Panc1 (cell line): ENCODE measurements at regions not wholly inside any gene's neighbourhood (a gene's known extent, or its start where the extent isn't known, plus 50 kb on each side); places are given as distances from the start of the nearest gene placed in this dataset.

Source experiments
- ATAC-seq: fragments of 200-7000 bp; cut with Tn5 transposase; 2 replicates; pipeline ENCODE4 v1.9.1; 2020; ENCODE audit warnings: mild to moderate bottlenecking, moderate library complexity
- BruUV-seq: library from RNA; stranded (reverse); fragments of 400-500 nt; replicated peaks from 2 replicates; lab custom pipeline; 2021; lab: Mats Ljungman, UMichigan
- CTCF ChIA-PET: fragments of 300-600 bp; sonication (Branson Sonifier 250); formaldehyde crosslinking; loops from one replicate; lab custom pipeline; 2022; ENCODE audit warnings: antibody characterized with exemption; lab: Charles Lee
- POLR2A ChIA-PET: fragments of 300-600 bp; sonication (Branson Sonifier 250); formaldehyde crosslinking; loops from one replicate; lab custom pipeline; 2022; ENCODE audit warnings: antibody characterized with exemption; lab: Charles Lee
- DNase-seq: peaks from one replicate; pipeline ENCODE4 v3.0.0-alpha.2; 2010; ENCODE audit warnings: low read depth, low spot score
- H3K27ac ChIP-seq: 2 replicates; pipeline ENCODE4 v1.5.1; 2011; ENCODE audit warnings: mild to moderate bottlenecking, low read length, inconsistent platforms
- H3K27me3 ChIP-seq: fragments of 200-500 bp; sonication (Bioruptor generic); 2 replicates; pipeline ENCODE4 v1.6.0; 2014; ENCODE audit warnings: low read length, inconsistent platforms; ENCODE audit not compliant: control insufficient read depth, insufficient read depth
- H3K36me3 ChIP-seq: fragments of 200-500 bp; sonication (Bioruptor generic); 2 replicates; pipeline ENCODE4 v1.5.1; 2014; ENCODE audit warnings: inconsistent platforms, mild to moderate bottlenecking, low read length, moderate library complexity; ENCODE audit not compliant: control insufficient read depth, insufficient read depth
- H3K4me1 ChIP-seq: 2 replicates; pipeline ENCODE4 v1.5.1; 2011; ENCODE audit warnings: inconsistent platforms, mild to moderate bottlenecking, low read length, moderate library complexity; ENCODE audit not compliant: control insufficient read depth, insufficient read depth
- H3K4me3 ChIP-seq, 2 experiments: 2 replicates each; pipeline ENCODE4 v1.5.1; 2011 to 2012; ENCODE audit warnings: low read depth in 2 of 2, low read length in 2 of 2, mild to moderate bottlenecking in 2 of 2, inconsistent platforms in 1 of 2, moderate library complexity in 1 of 2
- H3K9me3 ChIP-seq: fragments of 200-500 bp; sonication (Bioruptor generic); 2 replicates; pipeline ENCODE4 v1.5.1; 2014; ENCODE audit warnings: low read depth, mild to moderate bottlenecking, inconsistent platforms, low read length, moderate library complexity; ENCODE audit not compliant: control insufficient read depth, insufficient read depth
- CTCF ChIP-seq: fragments of 450-650 bp; IDR thresholded peaks from 2 replicates; pipeline ENCODE4 v1.5.1; 2017; ENCODE audit warnings: mild to moderate bottlenecking
- POLR2AphosphoS5 ChIP-seq: IDR thresholded peaks from 2 replicates; pipeline ENCODE4 v1.6.1; 2012; ENCODE audit warnings: mild to moderate bottlenecking, low read depth, low read length, moderate library complexity
- REST ChIP-seq, 2 experiments: IDR thresholded peaks; 2 replicates each; pipeline ENCODE4 v1.6.1; 2011 to 2012; ENCODE audit warnings: low read depth in 2 of 2, control low read depth in 1 of 2, low read length in 1 of 2, mild to moderate bottlenecking in 1 of 2, moderate library complexity in 1 of 2; ENCODE audit not compliant: insufficient read depth in 1 of 2
- SIN3A ChIP-seq: IDR thresholded peaks from 2 replicates; pipeline ENCODE4 v1.6.1; 2012; ENCODE audit warnings: low read depth, mild to moderate bottlenecking, low read length, moderate library complexity, borderline replicate concordance; ENCODE audit not compliant: insufficient read depth
- TCF7L2 ChIP-seq: IDR thresholded peaks from 2 replicates; pipeline ENCODE4 v1.6.1; 2011; ENCODE audit warnings: mild to moderate bottlenecking, low read depth, low read length, inconsistent platforms
- in situ Hi-C: cut with HindIII; loops from 2 replicates; pipeline ENCODE4 v1.10.0; 2016; ENCODE audit warnings: low sequenced_read_pairs, low pct_unique_long_range_greater_than_20kb
- intact Hi-C: fragments of 100-400 bp; cut with micrococcal nuclease; formaldehyde crosslinking; loops from one replicate; pipeline ENCODE4 v1.10.0; 2022; ENCODE audit not compliant: unreplicated experiment

DNA sequence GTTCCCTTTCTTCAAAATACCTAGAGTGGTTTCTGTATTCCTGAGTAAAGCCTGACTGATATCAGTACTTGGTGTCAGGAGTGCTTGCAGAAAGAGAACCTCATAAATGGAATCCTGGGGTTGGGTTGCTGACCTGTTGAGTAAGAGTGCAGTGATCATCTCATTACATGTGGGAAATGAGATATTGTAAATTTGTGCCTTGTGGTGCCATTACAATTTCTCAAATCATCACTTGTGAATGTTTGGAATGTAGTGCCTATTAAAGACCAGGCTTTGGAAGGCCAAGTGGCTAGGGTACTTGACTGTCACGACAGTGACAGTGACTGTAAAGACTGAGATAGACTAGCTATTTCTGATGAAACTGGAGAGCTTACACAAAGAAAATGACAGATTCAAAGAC is 176.7 kb upstream of the CTTNBP2NL start:
- in situ Hi-C loops (no loop called here), intact Hi-C loops (no loop called here)
- H3K27me3 ChIP-seq, result no peaks in the 10 kb centered on the region
- no peaks in the 10 kb centered on the region for H3K9me3 ChIP-seq
- no peaks in the 10 kb centered on the region for H3K36me3 ChIP-seq
- BruUV-seq, result no TSS peak
- DNase-seq (no peak), ATAC-seq (no peak)
- no peak overlapping the region for H3K4me3 ChIP-seq
- POLR2A ChIA-PET, result no interaction called here
- TF ChIP-seq REST (IDR thresholded peaks at IDR 0.05; ENCODE audit: insufficient read depth in 1 of 2, low read depth in 2 of 2, low read length in 1 of 2), result no peak
- no peak for TF ChIP-seq POLR2AphosphoS5
- no peak for TF ChIP-seq TCF7L2
- no peak for TF ChIP-seq CTCF
- TF ChIP-seq SIN3A, result no peak
- H3K4me1 ChIP-seq, result no peaks in the 10 kb centered on the region
- CTCF ChIA-PET, result no interaction called here
- no peak overlapping the region for H3K27ac ChIP-seq

DNA sequence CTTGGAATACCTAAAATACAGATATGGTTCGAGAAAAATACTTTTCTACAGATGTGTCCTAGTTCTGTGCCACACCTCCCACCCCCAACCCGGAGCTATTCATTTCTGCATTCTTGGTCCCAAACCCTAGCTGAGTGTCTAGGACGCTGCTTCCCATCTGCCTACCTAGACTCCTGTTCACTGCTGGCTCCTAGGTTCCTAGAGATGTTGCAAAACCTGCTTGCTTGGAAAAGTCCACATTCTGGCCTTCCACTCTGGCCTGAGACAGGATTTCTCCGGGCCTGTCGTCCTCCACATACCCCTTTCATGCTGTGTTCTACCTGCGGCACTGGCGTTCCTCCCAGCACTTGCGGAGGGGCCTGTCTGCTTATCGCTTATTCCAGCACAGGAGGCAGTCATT is 165.8 kb upstream of the CTTNBP2NL start:
- Histone ChIP-seq H3K36me3 (no peaks in the 10 kb centered on the region), H3K4me1 (no peaks in the 10 kb centered on the region), H3K27me3 (no peaks in the 10 kb centered on the region; the same call in 1 of the 2 replicates), H3K27ac (no peak overlapping the region), H3K9me3 (no peaks in the 10 kb centered on the region), H3K4me3 (no peak overlapping the region)
- in situ Hi-C loops (no loop called here), intact Hi-C loops (no loop called here)
- ATAC-seq, result no peak
- POLR2A ChIA-PET, result no interaction called here
- no TSS peak for BruUV-seq
- TF ChIP-seq CTCF, result no peak
- TF ChIP-seq SIN3A, result no peak
- TF ChIP-seq REST (IDR thresholded peaks at IDR 0.05; ENCODE audit: insufficient read depth in 1 of 2, low read depth in 2 of 2, low read length in 1 of 2), result no peak
- no peak for TF ChIP-seq POLR2AphosphoS5
- no peak for TF ChIP-seq TCF7L2
- CTCF ChIA-PET, result no interaction called here
- DNase-seq, result no peak
